K562 (cell line): ENCODE measurements at regions not wholly inside any gene's neighbourhood (a gene's known extent, or its start where the extent isn't known, plus 50 kb on each side); places are given as distances from the start of the nearest gene placed in this dataset.

Experiments used
- POU5F1 ChIP-seq: fragments of 150-350 bp; IDR thresholded peaks from 2 replicates; pipeline ENCODE4 v1.6.1; 2014; ENCODE audit warnings: borderline replicate concordance, low read length, low read depth, mild to moderate bottlenecking; ENCODE audit not compliant: partially characterized antibody
- PYGO2 ChIP-seq: fragments of 450-650 bp; IDR thresholded peaks from 2 replicates; pipeline ENCODE4 v1.6.1; 2016; ENCODE audit warnings: mild to moderate bottlenecking, missing genetic modification characterization, moderate library complexity, missing compliant biosample characterization
- SMAD3 ChIP-seq: fragments of 450-650 bp; formaldehyde crosslinking; conservative IDR thresholded peaks from 2 replicates; pipeline ENCODE4 v1.4.0; 2020; ENCODE audit warnings: mild to moderate bottlenecking
- SMARCA5 ChIP-seq: fragments of 450-650 bp; IDR thresholded peaks from 2 replicates; pipeline ENCODE4 v1.6.1; 2016
- TRIM28 ChIP-seq: fragments of 450-650 bp; IDR thresholded peaks from 2 replicates; pipeline ENCODE4 v1.6.1; 2017
- ZFP36 ChIP-seq: fragments of 150-350 bp; IDR thresholded peaks from 2 replicates; pipeline ENCODE4 v1.6.1; 2018; ENCODE audit warnings: low read length, low read depth; ENCODE audit not compliant: partially characterized antibody
- TF ChIP-seq, protein P1 (sequence below): fragments of 450-650 bp; IDR thresholded peaks from 2 replicates; pipeline ENCODE4 v1.6.1; 2016; ENCODE audit warnings: mild to moderate bottlenecking, moderate library complexity

DNA sequence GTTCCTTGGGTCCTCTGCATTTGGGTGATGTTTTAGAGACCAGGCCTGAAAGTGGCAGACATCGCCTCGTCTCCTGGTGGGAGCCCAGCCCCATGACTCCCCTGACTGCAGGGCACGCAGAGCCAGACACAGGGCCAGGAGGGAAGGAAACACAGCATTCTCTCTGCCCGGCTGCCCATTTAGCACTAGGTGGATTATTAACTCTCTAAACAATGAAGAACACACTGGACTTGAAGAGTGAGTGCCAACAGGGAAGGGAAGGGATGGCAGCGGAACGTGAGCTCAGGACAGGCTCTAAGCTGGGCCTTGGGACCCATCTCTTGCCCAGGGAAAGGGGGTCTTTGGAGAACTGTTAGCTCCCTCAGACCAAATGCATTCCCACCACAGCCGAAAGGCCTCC is 80.4 kb downstream of the TBXT start (continued):
- TF ChIP-seq, protein P1, sequence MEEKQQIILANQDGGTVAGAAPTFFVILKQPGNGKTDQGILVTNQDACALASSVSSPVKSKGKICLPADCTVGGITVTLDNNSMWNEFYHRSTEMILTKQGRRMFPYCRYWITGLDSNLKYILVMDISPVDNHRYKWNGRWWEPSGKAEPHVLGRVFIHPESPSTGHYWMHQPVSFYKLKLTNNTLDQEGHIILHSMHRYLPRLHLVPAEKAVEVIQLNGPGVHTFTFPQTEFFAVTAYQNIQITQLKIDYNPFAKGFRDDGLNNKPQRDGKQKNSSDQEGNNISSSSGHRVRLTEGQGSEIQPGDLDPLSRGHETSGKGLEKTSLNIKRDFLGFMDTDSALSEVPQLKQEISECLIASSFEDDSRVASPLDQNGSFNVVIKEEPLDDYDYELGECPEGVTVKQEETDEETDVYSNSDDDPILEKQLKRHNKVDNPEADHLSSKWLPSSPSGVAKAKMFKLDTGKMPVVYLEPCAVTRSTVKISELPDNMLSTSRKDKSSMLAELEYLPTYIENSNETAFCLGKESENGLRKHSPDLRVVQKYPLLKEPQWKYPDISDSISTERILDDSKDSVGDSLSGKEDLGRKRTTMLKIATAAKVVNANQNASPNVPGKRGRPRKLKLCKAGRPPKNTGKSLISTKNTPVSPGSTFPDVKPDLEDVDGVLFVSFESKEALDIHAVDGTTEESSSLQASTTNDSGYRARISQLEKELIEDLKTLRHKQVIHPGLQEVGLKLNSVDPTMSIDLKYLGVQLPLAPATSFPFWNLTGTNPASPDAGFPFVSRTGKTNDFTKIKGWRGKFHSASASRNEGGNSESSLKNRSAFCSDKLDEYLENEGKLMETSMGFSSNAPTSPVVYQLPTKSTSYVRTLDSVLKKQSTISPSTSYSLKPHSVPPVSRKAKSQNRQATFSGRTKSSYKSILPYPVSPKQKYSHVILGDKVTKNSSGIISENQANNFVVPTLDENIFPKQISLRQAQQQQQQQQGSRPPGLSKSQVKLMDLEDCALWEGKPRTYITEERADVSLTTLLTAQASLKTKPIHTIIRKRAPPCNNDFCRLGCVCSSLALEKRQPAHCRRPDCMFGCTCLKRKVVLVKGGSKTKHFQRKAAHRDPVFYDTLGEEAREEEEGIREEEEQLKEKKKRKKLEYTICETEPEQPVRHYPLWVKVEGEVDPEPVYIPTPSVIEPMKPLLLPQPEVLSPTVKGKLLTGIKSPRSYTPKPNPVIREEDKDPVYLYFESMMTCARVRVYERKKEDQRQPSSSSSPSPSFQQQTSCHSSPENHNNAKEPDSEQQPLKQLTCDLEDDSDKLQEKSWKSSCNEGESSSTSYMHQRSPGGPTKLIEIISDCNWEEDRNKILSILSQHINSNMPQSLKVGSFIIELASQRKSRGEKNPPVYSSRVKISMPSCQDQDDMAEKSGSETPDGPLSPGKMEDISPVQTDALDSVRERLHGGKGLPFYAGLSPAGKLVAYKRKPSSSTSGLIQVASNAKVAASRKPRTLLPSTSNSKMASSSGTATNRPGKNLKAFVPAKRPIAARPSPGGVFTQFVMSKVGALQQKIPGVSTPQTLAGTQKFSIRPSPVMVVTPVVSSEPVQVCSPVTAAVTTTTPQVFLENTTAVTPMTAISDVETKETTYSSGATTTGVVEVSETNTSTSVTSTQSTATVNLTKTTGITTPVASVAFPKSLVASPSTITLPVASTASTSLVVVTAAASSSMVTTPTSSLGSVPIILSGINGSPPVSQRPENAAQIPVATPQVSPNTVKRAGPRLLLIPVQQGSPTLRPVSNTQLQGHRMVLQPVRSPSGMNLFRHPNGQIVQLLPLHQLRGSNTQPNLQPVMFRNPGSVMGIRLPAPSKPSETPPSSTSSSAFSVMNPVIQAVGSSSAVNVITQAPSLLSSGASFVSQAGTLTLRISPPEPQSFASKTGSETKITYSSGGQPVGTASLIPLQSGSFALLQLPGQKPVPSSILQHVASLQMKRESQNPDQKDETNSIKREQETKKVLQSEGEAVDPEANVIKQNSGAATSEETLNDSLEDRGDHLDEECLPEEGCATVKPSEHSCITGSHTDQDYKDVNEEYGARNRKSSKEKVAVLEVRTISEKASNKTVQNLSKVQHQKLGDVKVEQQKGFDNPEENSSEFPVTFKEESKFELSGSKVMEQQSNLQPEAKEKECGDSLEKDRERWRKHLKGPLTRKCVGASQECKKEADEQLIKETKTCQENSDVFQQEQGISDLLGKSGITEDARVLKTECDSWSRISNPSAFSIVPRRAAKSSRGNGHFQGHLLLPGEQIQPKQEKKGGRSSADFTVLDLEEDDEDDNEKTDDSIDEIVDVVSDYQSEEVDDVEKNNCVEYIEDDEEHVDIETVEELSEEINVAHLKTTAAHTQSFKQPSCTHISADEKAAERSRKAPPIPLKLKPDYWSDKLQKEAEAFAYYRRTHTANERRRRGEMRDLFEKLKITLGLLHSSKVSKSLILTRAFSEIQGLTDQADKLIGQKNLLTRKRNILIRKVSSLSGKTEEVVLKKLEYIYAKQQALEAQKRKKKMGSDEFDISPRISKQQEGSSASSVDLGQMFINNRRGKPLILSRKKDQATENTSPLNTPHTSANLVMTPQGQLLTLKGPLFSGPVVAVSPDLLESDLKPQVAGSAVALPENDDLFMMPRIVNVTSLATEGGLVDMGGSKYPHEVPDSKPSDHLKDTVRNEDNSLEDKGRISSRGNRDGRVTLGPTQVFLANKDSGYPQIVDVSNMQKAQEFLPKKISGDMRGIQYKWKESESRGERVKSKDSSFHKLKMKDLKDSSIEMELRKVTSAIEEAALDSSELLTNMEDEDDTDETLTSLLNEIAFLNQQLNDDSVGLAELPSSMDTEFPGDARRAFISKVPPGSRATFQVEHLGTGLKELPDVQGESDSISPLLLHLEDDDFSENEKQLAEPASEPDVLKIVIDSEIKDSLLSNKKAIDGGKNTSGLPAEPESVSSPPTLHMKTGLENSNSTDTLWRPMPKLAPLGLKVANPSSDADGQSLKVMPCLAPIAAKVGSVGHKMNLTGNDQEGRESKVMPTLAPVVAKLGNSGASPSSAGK: no peak
- TF ChIP-seq SMAD3: no peak
- no peak for TF ChIP-seq ZFP36
- no peak for TF ChIP-seq PYGO2 (tag)
- TF ChIP-seq POU5F1: no peak
- no peak for TF ChIP-seq SMARCA5
- no peak for TF ChIP-seq TRIM28
- TF ChIP-seq, all 486 proteins: peak for 0
